ENCODE measurements at regions not wholly inside any gene's neighbourhood (a gene's known extent, or its start where the extent isn't known, plus 50 kb on each side); places are given as distances from the start of the nearest gene placed in this dataset.

DNA sequence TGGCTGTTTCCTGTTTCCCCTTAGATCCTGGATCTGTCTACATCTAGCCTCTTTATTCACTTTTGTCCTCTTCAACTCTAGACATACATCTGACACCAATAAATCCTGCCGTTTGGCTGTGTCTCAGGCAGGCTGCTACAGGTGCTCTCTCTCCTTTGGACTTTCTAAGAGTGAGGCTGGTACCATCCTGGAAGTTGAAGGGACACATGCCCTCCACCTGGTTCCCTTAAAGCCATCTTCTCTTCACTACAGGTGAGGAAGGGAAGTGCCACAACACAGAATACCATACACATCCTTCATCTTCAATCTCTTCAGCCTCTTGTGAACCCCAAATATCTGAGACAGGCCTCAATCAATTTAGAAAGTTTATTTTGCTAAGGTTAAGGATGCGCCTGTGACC is 137.9 kb downstream of the BACH1 start:
- no peak overlapping the region for H3K4me3 ChIP-seq (ENCODE audit: low read length)
- TF ChIP-seq CTCF (conservative IDR thresholded peaks at IDR 0.05; ENCODE audit: low read depth, low read length), result no peak
- DNase-seq (ENCODE audit: low read depth), result no peak

GRCh38 chr21:29441651-29442050 is 142.9 kb downstream of the BACH1 start:
- no peak for DNase-seq (ENCODE audit: low read depth)
- no peak overlapping the region for H3K4me3 ChIP-seq (ENCODE audit: low read length)
- no peak for TF ChIP-seq CTCF (conservative IDR thresholded peaks at IDR 0.05; ENCODE audit: low read depth, low read length)

DNA sequence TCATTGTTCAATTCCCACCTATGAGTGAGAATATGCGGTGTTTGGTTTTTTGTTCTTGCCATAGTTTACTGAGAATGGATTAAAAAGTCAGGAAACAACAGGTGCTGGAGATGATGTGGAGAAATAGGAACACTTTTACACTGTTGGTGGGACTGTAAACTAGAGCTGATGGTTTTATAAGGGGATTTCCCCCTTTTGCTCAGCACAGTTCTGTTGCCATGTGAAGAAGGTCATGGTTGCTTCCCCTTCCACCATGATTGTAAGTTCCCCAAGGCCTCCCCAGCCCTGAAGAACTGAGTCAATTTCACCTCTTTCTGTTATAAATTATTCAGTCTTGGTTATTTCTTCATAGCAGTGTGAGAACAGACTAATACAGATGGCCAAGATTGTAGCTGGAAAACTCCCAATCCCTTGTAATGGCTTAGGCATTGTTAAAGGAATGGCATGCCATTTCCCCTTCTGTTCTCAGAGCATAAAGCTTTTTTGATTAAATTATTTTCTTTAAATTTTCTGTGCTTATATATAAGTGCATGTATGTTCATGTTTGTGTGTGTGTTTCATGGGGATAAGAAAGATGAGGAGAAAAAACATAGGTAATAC is 144.8 kb downstream of the BACH1 start:
- DNase-seq (ENCODE audit: low read depth), result no peak
- TF ChIP-seq CTCF (conservative IDR thresholded peaks at IDR 0.05; ENCODE audit: low read depth, low read length), result no peak
- no peak overlapping the region for H3K4me3 ChIP-seq (ENCODE audit: low read length)

GRCh38 chr21:29448766-29449165 is 150.0 kb downstream of the BACH1 start:
- TF ChIP-seq CTCF (conservative IDR thresholded peaks at IDR 0.05; ENCODE audit: low read depth, low read length), result no peak
- no peak for DNase-seq (ENCODE audit: low read depth)
- H3K4me3 ChIP-seq (ENCODE audit: low read length), result no peak overlapping the region

- no peak overlapping the region for H3K4me3 ChIP-seq (ENCODE audit: low read length)
- no peak for DNase-seq (ENCODE audit: low read depth)
- TF ChIP-seq CTCF (conservative IDR thresholded peaks at IDR 0.05; ENCODE audit: low read depth, low read length), result no peak
Measured at GRCh38 chr21:29449306-29449950, 150.7 kb downstream of the BACH1 start.

GRCh38 chr21:29450058-29450457 is 151.3 kb downstream of the BACH1 start:
- TF ChIP-seq CTCF (conservative IDR thresholded peaks at IDR 0.05; ENCODE audit: low read depth, low read length), result no peak
- no peak for DNase-seq (ENCODE audit: low read depth)
- H3K4me3 ChIP-seq (ENCODE audit: low read length), result no peak overlapping the region

DNA sequence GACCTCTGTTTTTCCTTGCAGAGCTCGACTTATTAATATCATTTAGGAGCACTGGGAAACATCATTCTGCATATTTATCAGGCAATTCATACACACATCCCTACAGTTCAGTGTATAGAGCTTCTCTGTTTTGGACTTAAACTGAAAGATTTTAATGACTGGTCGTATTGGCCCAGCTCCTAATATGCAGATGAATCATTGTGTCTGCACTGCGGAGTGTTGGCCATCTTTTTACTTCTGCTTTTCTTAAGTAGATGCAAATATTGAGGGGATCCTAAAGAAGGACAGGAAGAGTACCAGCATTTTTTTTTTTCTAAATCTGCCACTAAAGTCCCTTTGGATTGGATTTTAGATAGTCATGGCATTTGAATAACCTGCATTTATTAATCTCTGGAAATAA is 154.8 kb downstream of the BACH1 start:
- H3K4me3 ChIP-seq (ENCODE audit: low read length), result no peak overlapping the region
- no peak for TF ChIP-seq CTCF (conservative IDR thresholded peaks at IDR 0.05; ENCODE audit: low read depth, low read length)
- DNase-seq (ENCODE audit: low read depth), result no peak
